Inflammatory macrophage treated with lipopolysaccharide for 4 hours (primary cell): ENCODE measurements at regions not wholly inside any gene's neighbourhood (a gene's known extent, or its start where the extent isn't known, plus 50 kb on each side); places are given as distances from the start of the nearest gene placed in this dataset.
"Not testable (repeated sequence)": the region's sequence is repeated elsewhere in the genome, so short reads cannot be mapped to it uniquely, and the experiment has no call there.

Source experiments
- DNase-seq: peaks from one replicate; pipeline ENCODE4 v3.0.0-alpha.2; 2020

- not testable (repeated sequence) for DNase-seq
These were observed 545.4 kb downstream of the CDY1 start for GRCh38 chrY:26167332-26167731.

DNA sequence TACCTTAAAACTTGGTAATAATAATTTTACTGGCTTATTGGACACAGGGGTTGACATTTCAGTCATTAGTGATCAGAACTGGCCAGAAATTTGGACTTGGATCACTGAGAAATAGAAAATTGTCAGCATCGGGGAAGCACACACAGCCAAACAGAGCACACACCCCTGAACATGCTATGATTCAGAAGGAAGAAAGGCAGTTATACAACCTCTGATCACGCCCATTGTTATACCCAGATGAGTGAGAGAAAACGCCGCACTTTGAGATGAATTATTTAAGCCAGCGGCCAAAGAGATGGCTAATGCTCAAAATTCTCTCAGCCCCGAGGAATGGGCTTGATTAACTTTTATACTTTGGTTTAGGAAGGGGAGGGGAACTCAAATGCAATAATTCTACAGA is 557.4 kb downstream of the CDY1 start:
- DNase-seq, result not testable (repeated sequence)

GRCh38 chrY:26224974-26225373 is 603.1 kb downstream of the CDY1 start:
- not testable (repeated sequence) for DNase-seq

- DNase-seq, result not testable (repeated sequence)
These were observed 603.6 kb downstream of the CDY1 start for GRCh38 chrY:26225468-26225867.

- not testable (repeated sequence) for DNase-seq
These were observed 619.0 kb downstream of the CDY1 start for GRCh38 chrY:26240944-26241343.

- not testable (repeated sequence) for DNase-seq
These were observed 632.3 kb downstream of the CDY1 start for GRCh38 chrY:26254262-26254661.

- DNase-seq, result not testable (repeated sequence)
These were observed 643.5 kb downstream of the CDY1 start for GRCh38 chrY:26265449-26265848.

GRCh38 chrY:26268421-26268820 is 646.5 kb downstream of the CDY1 start:
- DNase-seq, result not testable (repeated sequence)

DNA sequence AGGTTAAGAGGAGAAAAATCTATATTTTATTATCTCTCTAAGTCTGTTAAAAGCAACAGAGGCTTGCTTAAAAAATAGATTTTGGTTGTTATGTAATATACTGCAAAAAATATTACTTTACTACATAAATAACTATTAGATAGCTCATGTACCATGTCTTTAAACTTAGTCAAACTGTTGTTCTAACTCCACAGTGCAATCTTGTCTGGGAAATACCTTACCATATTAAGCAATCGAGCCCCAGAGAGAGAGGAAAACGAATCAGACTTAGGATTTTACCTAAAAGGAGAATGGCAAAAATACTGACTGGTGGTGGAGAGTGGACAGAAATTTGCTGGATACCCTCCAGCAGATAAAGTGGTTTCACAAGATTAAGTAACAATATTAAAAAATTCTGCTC is 647.0 kb downstream of the CDY1 start:
- not testable (repeated sequence) for DNase-seq

DNA sequence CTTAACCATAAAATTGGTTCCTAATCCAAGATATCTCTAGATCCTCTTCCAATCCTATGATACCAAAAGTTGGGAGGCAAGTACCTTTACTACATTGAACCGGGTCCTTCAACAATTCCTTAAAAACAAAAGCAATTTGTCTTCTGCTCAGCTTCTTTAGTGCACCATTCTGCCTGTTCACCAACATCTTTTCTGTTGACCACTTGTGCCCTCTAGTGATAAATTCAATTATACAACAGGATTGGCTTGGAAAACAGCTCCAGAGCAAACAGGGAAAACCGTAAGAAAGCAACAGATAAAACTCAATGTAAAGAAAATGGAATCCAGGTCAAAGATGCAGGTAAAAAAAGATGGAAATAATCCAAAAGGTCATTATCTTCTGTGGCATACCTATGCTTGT is 651.2 kb downstream of the CDY1 start:
- DNase-seq, result not testable (repeated sequence)

DNA sequence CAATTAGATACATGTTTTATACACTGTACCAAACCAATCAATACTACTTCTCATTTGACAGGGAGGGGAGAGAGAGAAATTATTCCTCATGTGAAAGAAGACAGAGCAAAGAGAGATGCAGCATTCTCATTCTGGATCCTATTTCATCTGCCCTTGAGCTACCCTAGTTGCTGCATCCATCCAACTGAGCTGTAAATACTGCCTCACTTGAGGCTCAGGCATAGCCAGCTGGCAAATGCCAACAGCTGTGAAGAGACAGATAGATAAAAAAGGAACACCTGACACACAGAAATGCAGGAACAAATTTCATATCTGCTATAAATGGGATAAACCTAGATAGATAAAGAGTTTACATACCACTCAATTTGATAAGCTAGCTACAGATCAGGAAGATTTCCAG is 684.1 kb downstream of the CDY1 start:
- DNase-seq, result not testable (repeated sequence)

DNA sequence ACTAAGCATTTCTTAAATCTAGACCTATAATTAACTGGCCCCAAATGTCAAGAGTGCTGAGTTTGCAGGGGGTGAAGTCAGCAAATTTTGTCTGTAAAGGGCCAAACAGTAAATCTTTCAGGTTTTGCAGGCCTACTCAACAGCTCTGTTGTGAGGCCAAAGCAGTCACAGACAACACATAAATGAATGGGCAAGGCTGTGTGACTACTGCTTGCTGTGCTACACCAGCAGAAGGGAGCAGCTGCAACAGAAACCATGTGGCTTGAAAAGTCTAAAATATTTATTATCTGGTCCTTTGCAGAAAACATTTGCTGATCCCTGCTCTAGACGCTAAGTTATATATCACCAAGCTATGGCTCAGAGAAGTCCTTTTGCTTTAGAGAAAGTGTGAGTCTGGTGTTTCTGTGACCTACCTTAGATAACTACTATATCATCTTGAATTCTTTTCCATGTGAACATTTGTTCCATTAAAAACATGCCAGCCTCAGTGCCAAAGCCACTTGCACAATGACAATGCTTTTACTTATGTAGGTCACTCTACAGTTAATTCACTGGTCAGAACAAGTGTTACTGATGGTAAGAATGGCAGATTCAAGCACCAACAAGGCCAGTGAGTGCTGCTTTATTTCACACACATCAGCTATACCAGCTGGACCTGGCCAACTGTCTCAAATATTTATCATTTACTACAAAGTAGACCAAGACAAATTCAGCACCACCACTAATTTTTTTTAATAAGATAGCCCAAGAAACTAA is 684.9 kb downstream of the CDY1 start:
- DNase-seq, result not testable (repeated sequence)

DNA sequence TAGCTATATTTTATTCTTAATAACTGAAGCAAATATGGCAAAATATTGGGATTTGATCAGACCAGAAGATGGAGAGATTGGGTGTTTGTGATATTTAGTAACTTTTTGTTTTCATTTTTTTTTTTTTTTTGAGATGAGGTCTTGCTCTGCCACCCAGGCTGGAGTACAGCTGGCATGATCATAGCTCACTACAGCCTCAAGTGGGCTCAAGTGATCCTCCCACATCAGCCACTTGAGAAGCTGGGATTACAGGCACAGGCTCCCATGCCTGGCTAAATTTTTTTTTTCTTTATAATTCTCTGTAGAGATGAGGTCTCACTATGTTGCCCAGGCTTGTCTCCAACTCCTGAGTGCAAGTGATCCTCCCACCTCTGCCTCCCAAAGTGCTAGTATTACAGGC is 686.4 kb downstream of the CDY1 start:
- not testable (repeated sequence) for DNase-seq

- peak; percentile 31 for DNase-seq
These were observed 693.1 kb downstream of the CDY1 start for GRCh38 chrY:26315065-26315464.

- DNase-seq, result not testable (repeated sequence)
These were observed 697.7 kb downstream of the CDY1 start for GRCh38 chrY:26319488-26320202.

GRCh38 chrY:26322756-26323155 is 700.8 kb downstream of the CDY1 start:
- not testable (repeated sequence) for DNase-seq

GRCh38 chrY:26352931-26353330 is 731.0 kb downstream of the CDY1 start:
- DNase-seq, result not testable (repeated sequence)

DNA sequence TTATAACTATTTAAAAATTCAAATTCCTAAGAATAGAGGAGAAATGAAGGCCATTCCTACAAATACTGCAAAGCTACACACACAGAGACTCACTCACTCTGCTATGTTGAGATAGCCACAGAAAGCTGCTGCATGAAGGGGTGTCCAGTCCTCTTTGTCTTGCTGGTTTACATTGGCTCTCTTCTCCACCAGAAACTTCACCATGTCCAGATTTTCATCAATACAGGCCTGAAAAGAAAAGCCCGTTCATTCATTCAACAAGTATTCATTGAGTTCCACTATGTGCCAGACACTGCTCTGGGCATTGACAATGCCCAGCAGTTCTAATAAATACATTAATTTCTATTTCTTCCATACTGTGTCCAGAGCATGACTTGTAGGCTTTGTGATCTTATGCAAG is 732.3 kb downstream of the CDY1 start:
- DNase-seq, result no peak

DNA sequence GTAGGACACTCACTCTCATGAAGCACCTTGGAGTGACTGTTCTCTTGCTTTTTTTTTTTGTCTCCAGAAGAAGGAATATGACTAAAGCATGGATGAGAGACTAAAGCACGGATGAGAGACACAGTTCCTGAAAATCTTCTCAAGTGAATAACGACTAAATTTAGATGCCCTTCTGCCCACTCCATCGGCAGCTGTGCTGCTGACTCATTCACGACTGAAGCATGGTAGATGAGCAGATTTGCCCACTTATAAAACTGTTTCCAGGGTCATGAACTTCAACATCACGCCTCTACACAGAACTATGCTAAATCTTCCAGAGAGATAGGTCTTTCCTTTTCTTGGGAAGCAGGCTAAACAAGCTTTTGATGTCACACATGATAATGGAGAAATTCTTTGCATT is 738.0 kb downstream of the CDY1 start:
- not testable (repeated sequence) for DNase-seq

DNA sequence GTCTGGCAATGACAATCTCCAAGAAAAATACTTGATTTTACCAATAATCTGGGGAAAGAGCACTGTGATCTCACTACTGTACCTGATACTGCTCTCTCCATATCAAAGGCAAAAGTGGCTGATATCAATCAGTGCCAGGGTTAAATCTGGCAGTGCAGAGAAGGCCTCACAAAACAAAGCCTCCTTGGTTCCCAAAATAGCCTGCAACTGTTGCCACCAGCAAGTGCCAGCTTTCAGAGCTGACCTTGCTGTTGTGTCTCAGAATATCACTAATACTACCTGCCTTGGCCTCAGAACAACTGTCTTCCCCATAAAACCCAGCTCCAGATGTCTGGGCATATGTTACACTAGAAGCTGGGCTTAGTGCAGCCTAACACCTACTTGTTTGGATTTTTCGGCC is 738.6 kb downstream of the CDY1 start:
- not testable (repeated sequence) for DNase-seq

DNA sequence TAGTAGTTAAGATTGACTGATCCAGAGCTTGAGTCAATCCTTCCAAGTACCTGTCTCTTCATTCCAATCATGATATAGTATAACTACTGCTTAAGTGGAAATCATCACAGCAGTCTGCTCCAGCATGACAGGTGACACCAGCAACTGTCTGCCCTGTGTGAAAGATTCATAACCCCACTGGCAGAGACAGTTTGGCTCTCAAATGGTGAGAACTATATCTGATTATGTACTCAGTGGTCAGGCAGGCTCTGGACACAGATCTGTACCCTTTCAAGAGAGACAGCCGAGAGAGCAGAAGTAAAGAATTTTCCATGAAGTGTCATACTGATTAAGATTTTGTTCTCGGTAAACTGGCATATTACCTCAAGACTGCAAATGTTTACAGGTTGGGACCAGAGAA is 741.5 kb downstream of the CDY1 start:
- DNase-seq, result not testable (repeated sequence)

DNA sequence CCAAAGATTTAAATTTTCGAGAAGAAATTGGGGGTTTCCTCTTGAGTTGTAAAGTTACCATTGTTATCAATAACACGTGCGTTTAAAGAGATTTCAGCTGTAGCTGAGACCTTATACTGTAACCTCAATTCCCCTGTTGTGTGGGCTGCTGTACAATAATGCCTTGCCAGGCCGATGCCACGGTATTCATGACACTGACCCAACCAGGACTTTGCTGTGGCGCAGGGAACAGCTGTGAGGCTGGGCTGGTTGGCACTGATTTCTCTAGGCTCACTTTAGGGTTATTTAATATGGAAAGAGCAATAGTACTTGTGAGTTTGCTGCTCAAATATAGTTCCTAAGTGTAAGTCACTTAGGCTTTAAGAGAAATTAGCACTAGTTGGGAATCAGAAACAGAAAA is 744.2 kb downstream of the CDY1 start:
- not testable (repeated sequence) for DNase-seq

- DNase-seq, result not testable (repeated sequence)
These were observed 750.6 kb downstream of the CDY1 start for GRCh38 chrY:26372480-26372879.

GRCh38 chrY:26408671-26409328 is 786.9 kb downstream of the CDY1 start:
- no peak for DNase-seq
